ENCODE measurements at regions not wholly inside any gene's neighbourhood (a gene's known extent, or its start where the extent isn't known, plus 50 kb on each side); places are given as distances from the start of the nearest gene placed in this dataset.

DNA sequence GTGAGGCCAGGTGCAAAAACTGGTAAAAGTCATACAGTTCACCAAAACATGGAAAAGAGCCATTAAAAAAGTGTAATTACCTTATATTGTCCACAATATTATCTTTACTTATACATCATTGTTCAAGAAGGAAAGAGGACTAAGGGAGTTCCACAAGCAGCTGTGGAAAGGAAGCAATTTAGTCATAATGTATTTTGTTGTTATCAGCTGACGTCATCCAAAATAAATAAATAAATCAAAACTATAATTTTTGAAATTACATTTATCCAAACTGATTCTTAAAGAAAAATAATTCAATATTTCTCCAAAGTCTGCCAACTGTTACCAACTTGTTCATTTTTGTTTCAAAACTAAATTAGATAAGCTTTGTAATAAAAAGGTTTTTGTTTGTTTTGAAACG lies 256.1 kb upstream of the CNTNAP5 start:
- Mint-ChIP-seq H3K36me3 (ENCODE audit: unreplicated experiment) (no peaks in the 10 kb centered on the region), H3K4me3 (ENCODE audit: unreplicated experiment) (no peak overlapping the region), H3K27ac (ENCODE audit: unreplicated experiment) (no peak overlapping the region), H3K9me3 (ENCODE audit: unreplicated experiment) (no peaks in the 10 kb centered on the region), H3K4me1 (ENCODE audit: low read depth, unreplicated experiment) (no peaks in the 10 kb centered on the region), H3K27me3 (ENCODE audit: unreplicated experiment) (no peaks in the 10 kb centered on the region)
- no peak for DNase-seq
- TF ChIP-seq, protein P1, sequence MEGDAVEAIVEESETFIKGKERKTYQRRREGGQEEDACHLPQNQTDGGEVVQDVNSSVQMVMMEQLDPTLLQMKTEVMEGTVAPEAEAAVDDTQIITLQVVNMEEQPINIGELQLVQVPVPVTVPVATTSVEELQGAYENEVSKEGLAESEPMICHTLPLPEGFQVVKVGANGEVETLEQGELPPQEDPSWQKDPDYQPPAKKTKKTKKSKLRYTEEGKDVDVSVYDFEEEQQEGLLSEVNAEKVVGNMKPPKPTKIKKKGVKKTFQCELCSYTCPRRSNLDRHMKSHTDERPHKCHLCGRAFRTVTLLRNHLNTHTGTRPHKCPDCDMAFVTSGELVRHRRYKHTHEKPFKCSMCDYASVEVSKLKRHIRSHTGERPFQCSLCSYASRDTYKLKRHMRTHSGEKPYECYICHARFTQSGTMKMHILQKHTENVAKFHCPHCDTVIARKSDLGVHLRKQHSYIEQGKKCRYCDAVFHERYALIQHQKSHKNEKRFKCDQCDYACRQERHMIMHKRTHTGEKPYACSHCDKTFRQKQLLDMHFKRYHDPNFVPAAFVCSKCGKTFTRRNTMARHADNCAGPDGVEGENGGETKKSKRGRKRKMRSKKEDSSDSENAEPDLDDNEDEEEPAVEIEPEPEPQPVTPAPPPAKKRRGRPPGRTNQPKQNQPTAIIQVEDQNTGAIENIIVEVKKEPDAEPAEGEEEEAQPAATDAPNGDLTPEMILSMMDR (IDR thresholded peaks at IDR 0.05; ENCODE audit: partially characterized antibody, unreplicated experiment) = no peak

GRCh38 chr2:123770996-123771720 lies 253.9 kb upstream of the CNTNAP5 start:
- Mint-ChIP-seq H3K27me3 (ENCODE audit: unreplicated experiment) (no peaks in the 10 kb centered on the region), H3K9me3 (ENCODE audit: unreplicated experiment) (no peaks in the 10 kb centered on the region), H3K27ac (ENCODE audit: unreplicated experiment) (no peak overlapping the region), H3K4me1 (ENCODE audit: low read depth, unreplicated experiment) (no peaks in the 10 kb centered on the region), H3K4me3 (ENCODE audit: unreplicated experiment) (no peak overlapping the region), H3K36me3 (ENCODE audit: unreplicated experiment) (no peaks in the 10 kb centered on the region)
- TF ChIP-seq, protein P1 (IDR thresholded peaks at IDR 0.05; ENCODE audit: partially characterized antibody, unreplicated experiment) = no peak
- no peak for DNase-seq

DNA sequence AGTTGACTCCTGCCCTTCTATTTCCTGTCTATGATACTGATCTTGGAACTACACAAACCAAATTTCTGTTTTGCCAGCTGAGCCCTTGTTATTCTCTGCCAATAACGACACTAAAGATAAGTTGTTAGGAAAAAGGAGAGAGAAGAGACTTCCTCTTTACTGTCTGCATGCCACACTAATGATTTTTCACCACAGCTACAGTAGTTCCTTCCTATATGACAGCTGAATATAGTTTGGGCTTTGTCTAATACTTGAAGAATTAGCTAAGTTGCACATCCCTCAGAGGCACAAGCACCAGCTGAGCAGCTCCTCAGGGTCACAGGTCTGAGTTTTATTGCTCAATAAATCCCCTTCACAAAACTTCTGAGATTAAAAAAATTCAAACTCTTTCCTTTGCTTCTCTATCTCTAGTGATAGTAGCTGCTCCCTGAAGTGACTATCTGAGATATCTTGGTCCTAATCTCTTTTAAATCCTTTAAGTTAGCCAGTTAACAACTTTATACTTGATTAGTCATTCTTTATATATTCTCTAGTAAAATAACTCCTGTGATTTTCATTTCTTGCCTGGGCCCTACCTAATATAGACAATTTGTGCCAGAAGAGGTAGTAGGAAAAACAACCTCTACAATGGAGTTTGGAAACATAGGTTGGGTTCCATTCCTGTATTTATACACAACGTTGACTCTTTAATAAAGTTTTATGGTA lies 253.0 kb upstream of the CNTNAP5 start:
- TF ChIP-seq, protein P1 (IDR thresholded peaks at IDR 0.05; ENCODE audit: partially characterized antibody, unreplicated experiment) = no peak
- H3K4me1 Mint-ChIP-seq (ENCODE audit: low read depth, unreplicated experiment) = no peaks in the 10 kb centered on the region
- H3K9me3 Mint-ChIP-seq (ENCODE audit: unreplicated experiment) = no peaks in the 10 kb centered on the region
- DNase-seq = no peak
- H3K27ac Mint-ChIP-seq (ENCODE audit: unreplicated experiment) = no peak overlapping the region
- no peaks in the 10 kb centered on the region for H3K36me3 Mint-ChIP-seq (ENCODE audit: unreplicated experiment)
- no peak overlapping the region for H3K4me3 Mint-ChIP-seq (ENCODE audit: unreplicated experiment)
- H3K27me3 Mint-ChIP-seq (ENCODE audit: unreplicated experiment) = no peaks in the 10 kb centered on the region

- Mint-ChIP-seq H3K4me3 (ENCODE audit: unreplicated experiment) (no peak overlapping the region), H3K36me3 (ENCODE audit: unreplicated experiment) (no peaks in the 10 kb centered on the region), H3K27me3 (ENCODE audit: unreplicated experiment) (no peaks in the 10 kb centered on the region), H3K27ac (ENCODE audit: unreplicated experiment) (no peak overlapping the region), H3K9me3 (ENCODE audit: unreplicated experiment) (no peaks in the 10 kb centered on the region), H3K4me1 (ENCODE audit: low read depth, unreplicated experiment) (peaks cover 2% of the 10 kb centered on the region)
- DNase-seq = no peak
- TF ChIP-seq, protein P1 (IDR thresholded peaks at IDR 0.05; ENCODE audit: partially characterized antibody, unreplicated experiment) = no peak
Measured at GRCh38 chr2:123777116-123777515, 248.0 kb upstream of the CNTNAP5 start.

DNA sequence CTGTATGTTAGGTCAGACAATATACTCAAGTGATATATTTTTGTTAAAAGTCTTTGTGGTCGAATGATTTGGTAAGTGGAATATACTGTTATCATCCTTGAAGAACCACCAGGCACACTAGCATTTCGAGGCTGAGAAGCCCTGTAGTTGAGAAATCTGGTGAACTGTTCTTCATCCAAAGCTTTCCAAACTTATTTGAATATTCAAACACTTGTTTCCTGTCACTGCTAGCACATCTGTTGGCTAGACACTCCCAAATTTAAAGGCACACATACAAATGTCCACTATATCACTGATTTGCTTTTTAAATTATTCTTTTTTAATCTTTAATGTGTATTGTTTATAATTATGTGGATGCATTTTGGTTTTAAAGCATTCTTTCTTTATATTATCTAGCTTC lies 241.9 kb upstream of the CNTNAP5 start:
- TF ChIP-seq, protein P1 (IDR thresholded peaks at IDR 0.05; ENCODE audit: partially characterized antibody, unreplicated experiment) = no peak
- no peak for DNase-seq
- Mint-ChIP-seq H3K4me3 (ENCODE audit: unreplicated experiment) (no peak overlapping the region), H3K4me1 (ENCODE audit: low read depth, unreplicated experiment) (peaks cover 3% of the 10 kb centered on the region), H3K27me3 (ENCODE audit: unreplicated experiment) (no peaks in the 10 kb centered on the region), H3K27ac (ENCODE audit: unreplicated experiment) (no peak overlapping the region), H3K9me3 (ENCODE audit: unreplicated experiment) (no peaks in the 10 kb centered on the region), H3K36me3 (ENCODE audit: unreplicated experiment) (peaks cover 6% of the 10 kb centered on the region)
